Spleen (tissue), 7 donors: ENCODE measurements at regions not wholly inside any gene's neighbourhood (a gene's known extent, or its start where the extent isn't known, plus 50 kb on each side); places are given as distances from the start of the nearest gene placed in this dataset.

Experiments used
- CTCF ChIP-seq, 11 experiments: fragments of 200-600 bp in 7 of 11; fragments of 450-650 bp in 4 of 11; sonication (generic) in 4 of 11; IDR thresholded peaks in 8 of 11; conservative IDR thresholded peaks in 3 of 11; 1 replicate in 7 of 11; 2 replicates in 4 of 11; pipeline versions ENCODE4 v1.4.0 to v1.8.0; 2016 to 2021; ENCODE audit warnings: antibody characterized with exemption in 11 of 11, inconsistent platforms in 4 of 11, mild to moderate bottlenecking in 1 of 11
- POLR2A ChIP-seq, 3 donors: fragments of 450-650 bp; IDR thresholded peaks; one replicate each; pipeline ENCODE4 v1.5.1; 2017; ENCODE audit warnings: antibody characterized with exemption in 3 of 3, mild to moderate bottlenecking in 1 of 3
- donor health status: DM: no; HTN: no; CAD: no; lungs with moderate emphysema.
- donor health status: DM: no; HTN: no; CAD: no.
- donor health status: DM: no; HTN: no; CAD: no.

GRCh38 chr10:83986800-83987199 lies 152.5 kb upstream of the GHITM start:
- TF ChIP-seq CTCF (IDR thresholded peaks at IDR 0.05 in 8 of 11, conservative IDR thresholded peaks at IDR 0.05 in 3 of 11) (no peak), POLR2A (IDR thresholded peaks at IDR 0.05) (no peak)
